ENCODE measurements at regions not wholly inside any gene's neighbourhood (a gene's known extent, or its start where the extent isn't known, plus 50 kb on each side); places are given as distances from the start of the nearest gene placed in this dataset.
"Not testable (repeated sequence)": the region's sequence is repeated elsewhere in the genome, so short reads cannot be mapped to it uniquely, and the experiment has no call there.

DNA sequence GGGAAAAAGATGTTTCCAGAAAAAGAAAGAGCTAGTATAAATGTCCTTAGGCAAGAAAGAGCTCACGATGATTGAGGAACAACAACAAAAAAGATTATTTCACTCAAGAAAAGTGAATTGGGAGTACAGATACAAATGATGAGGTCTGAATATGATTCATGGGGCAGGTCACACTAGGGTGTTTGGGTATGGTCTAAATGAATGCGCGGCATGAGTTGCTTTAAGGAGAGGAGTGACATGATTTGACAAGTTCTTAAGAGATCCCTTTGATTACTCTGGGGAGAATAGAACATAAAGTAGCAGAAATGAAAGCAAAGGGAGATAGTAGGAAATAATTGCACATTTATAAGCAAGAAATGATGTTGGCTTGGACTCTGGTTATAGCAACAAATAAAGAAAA, 85.9 kb upstream of the AGAP9 start:
- H3K27me3 ChIP-seq (ENCODE audit: control insufficient read depth, insufficient read depth, low read length); H3K36me3 ChIP-seq (ENCODE audit: insufficient read depth, low read length); H3K9me3 ChIP-seq (replicated peaks; ENCODE audit: low read length); H3K9ac ChIP-seq (ENCODE audit: low read depth, low read length); H3K4me2 ChIP-seq (ENCODE audit: low read length); H3K4me3 ChIP-seq (ENCODE audit: low read length); H3K4me1 ChIP-seq (ENCODE audit: control insufficient read depth, insufficient read depth, low read length): not testable (repeated sequence)

DNA sequence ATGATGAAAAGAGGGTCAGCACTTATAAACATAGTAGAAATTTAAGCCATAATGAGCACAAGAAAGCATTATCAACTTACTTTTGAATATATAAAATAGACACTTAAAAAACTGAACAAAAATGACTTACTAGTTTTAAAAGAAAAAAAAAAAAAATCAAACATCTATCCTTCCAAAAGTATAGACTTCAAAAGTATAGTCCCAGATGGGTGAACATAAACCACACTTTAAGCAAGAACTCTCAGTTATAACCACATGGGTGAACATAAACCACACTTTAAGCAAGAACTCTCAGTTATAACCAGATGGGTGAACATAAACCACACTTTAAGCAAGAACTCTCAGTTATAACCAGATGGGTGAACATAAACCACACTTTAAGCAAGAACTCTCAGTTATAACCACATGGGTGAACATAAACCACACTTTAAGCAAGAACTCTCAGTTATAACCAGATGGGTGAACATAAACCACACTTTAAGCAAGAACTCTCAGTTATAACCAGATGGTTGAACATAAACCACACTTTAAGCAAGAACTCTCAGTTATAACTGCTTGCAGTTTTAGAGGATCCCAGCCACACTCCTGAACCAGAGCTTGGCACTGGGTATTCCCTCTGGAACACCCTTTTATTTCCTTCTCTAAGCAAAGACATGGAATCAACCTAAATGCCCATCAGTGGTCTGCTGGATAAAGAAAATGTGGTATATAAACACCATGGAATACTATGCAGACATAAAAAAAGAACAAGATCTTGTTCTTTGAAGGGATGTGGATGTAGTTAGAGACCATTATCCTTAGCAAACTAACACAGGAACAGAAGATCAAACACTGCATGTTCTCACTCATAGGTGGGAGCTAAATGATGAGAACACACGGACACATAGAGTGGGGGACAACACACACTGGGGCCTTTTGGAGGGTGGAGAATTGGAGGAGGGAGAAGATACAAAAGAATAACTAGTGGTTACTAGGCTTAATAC, 82.6 kb upstream of the AGAP9 start:
- H3K4me2 ChIP-seq (ENCODE audit: low read length); H3K4me3 ChIP-seq (ENCODE audit: low read length); H3K36me3 ChIP-seq (ENCODE audit: insufficient read depth, low read length); H3K9ac ChIP-seq (ENCODE audit: low read depth, low read length); H3K9me3 ChIP-seq (replicated peaks; ENCODE audit: low read length); H3K4me1 ChIP-seq (ENCODE audit: control insufficient read depth, insufficient read depth, low read length); H3K27me3 ChIP-seq (ENCODE audit: control insufficient read depth, insufficient read depth, low read length): not testable (repeated sequence)

DNA sequence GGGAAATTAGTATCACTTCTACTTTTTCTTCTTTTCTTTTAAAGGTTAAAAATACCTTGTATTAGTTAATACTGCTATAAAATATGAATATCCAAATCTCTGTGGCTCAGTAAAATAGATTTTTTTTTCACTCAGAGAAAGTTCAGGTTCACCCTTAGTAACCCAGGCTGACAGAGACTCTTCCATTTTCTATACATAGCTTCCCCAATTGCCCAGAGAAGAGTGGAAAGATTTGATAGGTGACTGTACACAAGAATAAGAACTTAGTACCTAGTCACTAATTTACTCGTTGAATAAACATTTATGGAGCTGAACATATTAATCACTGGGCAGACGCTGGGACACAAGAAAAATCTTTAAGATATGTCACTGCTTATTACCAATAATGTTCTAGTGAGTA, 77.2 kb upstream of the AGAP9 start:
- not testable (repeated sequence) for H3K9ac ChIP-seq (ENCODE audit: low read depth, low read length); H3K4me2 ChIP-seq (ENCODE audit: low read length); H3K9me3 ChIP-seq (replicated peaks; ENCODE audit: low read length); H3K27me3 ChIP-seq (ENCODE audit: control insufficient read depth, insufficient read depth, low read length); H3K36me3 ChIP-seq (ENCODE audit: insufficient read depth, low read length); H3K4me3 ChIP-seq (ENCODE audit: low read length); H3K4me1 ChIP-seq (ENCODE audit: control insufficient read depth, insufficient read depth, low read length)

DNA sequence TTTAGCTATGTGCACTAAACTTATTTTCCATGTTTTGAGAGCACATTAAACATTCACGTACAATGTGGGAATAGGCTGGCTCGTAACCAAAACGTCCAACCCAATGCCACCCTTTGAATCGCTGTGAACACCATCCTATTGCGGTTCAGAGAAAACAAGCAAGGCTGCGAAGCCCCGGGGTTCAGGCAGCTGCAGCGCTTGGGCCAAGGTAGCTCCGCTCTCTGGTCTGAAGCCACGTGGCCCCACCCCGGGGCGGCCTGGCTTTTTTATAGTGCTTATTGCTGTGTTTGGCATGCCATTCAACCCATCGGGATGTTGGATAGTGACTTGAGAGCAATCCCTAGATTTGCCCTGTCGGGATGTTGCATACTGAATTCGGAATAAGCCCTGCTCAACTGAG, 76.7 kb upstream of the AGAP9 start:
- not testable (repeated sequence) for H3K9ac ChIP-seq (ENCODE audit: low read depth, low read length); H3K4me1 ChIP-seq (ENCODE audit: control insufficient read depth, insufficient read depth, low read length)

DNA sequence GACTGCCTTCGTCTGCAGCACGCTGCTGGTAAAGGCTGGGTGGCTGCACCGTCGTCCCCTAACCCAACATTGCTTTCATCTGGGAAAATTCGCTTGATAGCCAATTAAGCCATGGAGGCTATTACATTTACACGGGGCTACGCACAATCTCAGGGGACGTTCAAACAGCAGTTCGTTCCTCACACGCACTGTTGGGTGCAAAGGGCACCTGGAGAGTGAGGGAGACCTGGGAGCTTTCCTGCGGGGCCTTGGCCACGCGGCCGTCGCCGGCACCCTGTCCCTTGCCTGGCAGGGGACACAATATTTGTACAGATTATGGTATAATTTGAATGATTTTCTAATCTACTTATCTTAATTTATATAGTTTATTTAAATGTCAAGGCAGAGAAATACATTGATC, 76.2 kb upstream of the AGAP9 start:
- H3K4me1 ChIP-seq (ENCODE audit: control insufficient read depth, insufficient read depth, low read length); H3K4me2 ChIP-seq (ENCODE audit: low read length); H3K27me3 ChIP-seq (ENCODE audit: control insufficient read depth, insufficient read depth, low read length); H3K9me3 ChIP-seq (replicated peaks; ENCODE audit: low read length); H3K4me3 ChIP-seq (ENCODE audit: low read length); H3K36me3 ChIP-seq (ENCODE audit: insufficient read depth, low read length); H3K9ac ChIP-seq (ENCODE audit: low read depth, low read length): not testable (repeated sequence)

More for the DNA sequence above, 76.7 kb upstream of the AGAP9 start:
- H3K36me3 ChIP-seq (ENCODE audit: insufficient read depth, low read length); H3K4me3 ChIP-seq (ENCODE audit: low read length); H3K9me3 ChIP-seq (replicated peaks; ENCODE audit: low read length); H3K4me2 ChIP-seq (ENCODE audit: low read length); H3K27me3 ChIP-seq (ENCODE audit: control insufficient read depth, insufficient read depth, low read length): not testable (repeated sequence)

DNA sequence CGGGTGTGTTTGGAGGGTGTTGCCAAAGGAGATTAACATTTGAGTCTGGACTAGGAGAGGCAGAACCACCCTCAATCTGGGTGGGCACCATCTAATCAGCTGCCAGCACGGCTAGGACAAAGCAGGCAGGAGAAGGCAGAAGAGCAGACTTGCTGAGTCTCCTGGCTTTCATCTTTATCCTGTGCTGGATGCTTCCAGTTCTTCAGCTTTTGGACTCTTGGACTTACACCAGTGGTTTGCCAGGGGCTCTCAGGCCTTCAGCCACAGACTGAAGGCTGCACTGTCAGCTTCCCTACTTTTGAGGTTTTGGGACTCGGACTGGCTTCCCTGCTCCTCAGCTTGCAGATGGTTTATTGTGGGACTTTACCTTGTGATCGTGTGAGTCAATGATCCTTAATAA, 70.4 kb upstream of the AGAP9 start:
- not testable (repeated sequence) for H3K4me3 ChIP-seq (ENCODE audit: low read length); H3K9me3 ChIP-seq (replicated peaks; ENCODE audit: low read length); H3K27me3 ChIP-seq (ENCODE audit: control insufficient read depth, insufficient read depth, low read length); H3K36me3 ChIP-seq (ENCODE audit: insufficient read depth, low read length); H3K4me2 ChIP-seq (ENCODE audit: low read length); H3K9ac ChIP-seq (ENCODE audit: low read depth, low read length); H3K4me1 ChIP-seq (ENCODE audit: control insufficient read depth, insufficient read depth, low read length)

DNA sequence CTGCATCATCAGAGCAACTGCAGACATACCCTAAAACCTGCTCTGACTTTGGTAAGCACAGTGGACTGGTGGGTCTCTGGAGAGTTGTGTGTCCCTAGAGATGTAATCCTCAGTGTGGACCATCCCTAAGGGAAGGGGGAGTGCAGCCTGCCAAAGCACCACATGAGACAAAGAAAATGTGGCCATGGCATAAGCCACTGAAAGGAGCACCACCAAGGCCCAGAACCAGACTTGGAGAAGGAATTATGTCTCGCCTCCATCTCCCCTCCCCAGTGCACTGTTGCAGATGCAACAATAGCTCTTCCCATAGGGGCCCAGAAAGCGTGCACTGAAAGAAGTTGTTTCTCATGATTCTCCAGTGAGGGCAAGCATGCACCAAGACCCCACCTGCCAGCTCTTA, 69.7 kb upstream of the AGAP9 start:
- not testable (repeated sequence) for H3K9ac ChIP-seq (ENCODE audit: low read depth, low read length); H3K27me3 ChIP-seq (ENCODE audit: control insufficient read depth, insufficient read depth, low read length); H3K36me3 ChIP-seq (ENCODE audit: insufficient read depth, low read length); H3K4me3 ChIP-seq (ENCODE audit: low read length); H3K9me3 ChIP-seq (replicated peaks; ENCODE audit: low read length); H3K4me1 ChIP-seq (ENCODE audit: control insufficient read depth, insufficient read depth, low read length); H3K4me2 ChIP-seq (ENCODE audit: low read length)

DNA sequence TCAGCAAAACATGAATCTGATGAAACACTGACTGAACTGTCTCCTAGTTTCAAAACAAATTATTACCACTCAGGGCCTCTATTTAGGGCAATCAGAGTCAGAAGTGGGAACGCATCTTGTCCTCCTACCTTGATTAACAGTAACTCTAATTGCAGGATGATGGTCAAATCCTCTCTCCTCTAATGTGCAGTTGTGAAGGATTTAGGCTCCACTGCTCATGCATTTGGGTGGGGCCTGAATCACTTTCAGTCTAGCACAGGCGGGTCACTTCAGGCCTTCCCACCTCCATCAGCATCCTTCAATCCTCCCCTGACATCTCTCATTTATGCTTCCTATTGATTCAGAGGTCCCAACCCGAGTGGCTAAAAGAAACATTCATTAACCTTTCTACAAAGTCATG, 67.5 kb upstream of the AGAP9 start:
- H3K27me3 ChIP-seq (ENCODE audit: control insufficient read depth, insufficient read depth, low read length); H3K36me3 ChIP-seq (ENCODE audit: insufficient read depth, low read length); H3K9me3 ChIP-seq (replicated peaks; ENCODE audit: low read length); H3K9ac ChIP-seq (ENCODE audit: low read depth, low read length); H3K4me1 ChIP-seq (ENCODE audit: control insufficient read depth, insufficient read depth, low read length); H3K4me3 ChIP-seq (ENCODE audit: low read length); H3K4me2 ChIP-seq (ENCODE audit: low read length): not testable (repeated sequence)

DNA sequence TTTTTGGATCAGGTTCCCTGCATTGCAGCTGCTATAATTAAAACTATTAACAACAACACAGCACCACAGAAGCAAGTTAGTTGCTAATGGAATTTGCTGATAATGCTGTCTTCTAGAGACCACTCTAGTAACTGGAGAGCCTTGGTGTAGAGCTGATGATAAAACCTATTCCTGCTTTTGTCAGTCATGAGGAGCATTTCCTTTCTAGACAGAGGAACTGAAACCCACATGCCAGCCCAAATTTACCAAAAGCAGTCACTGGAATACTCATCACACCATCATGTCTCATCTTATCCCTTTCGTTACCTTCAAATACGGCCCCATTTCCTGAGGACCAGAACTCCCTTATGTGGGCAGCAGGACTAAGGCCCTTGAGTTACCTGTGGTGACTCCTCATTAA, 67.1 kb upstream of the AGAP9 start:
- not testable (repeated sequence) for H3K4me2 ChIP-seq (ENCODE audit: low read length); H3K4me3 ChIP-seq (ENCODE audit: low read length); H3K36me3 ChIP-seq (ENCODE audit: insufficient read depth, low read length); H3K27me3 ChIP-seq (ENCODE audit: control insufficient read depth, insufficient read depth, low read length); H3K4me1 ChIP-seq (ENCODE audit: control insufficient read depth, insufficient read depth, low read length); H3K9ac ChIP-seq (ENCODE audit: low read depth, low read length); H3K9me3 ChIP-seq (replicated peaks; ENCODE audit: low read length)

DNA sequence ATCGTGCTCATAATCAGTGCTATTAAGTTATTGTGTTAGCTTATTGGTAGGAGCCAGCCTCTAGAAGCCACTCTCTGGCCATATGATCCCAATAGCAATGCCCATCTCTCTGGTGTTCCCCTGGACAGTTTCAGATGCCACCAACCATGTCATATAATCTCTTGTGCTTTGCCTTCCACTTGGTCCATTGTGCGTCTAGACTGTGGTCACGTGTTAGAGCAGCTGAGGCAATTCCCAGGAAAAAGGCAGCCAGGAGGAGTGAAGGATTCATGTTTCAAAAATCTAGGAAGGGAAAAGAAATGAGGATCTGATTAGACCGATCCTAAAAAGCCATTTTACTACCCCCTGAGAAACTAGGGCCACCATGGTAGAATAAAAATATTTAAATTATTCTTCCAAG, 58.6 kb upstream of the AGAP9 start:
- not testable (repeated sequence) for H3K4me3 ChIP-seq (ENCODE audit: low read length); H3K4me1 ChIP-seq (ENCODE audit: control insufficient read depth, insufficient read depth, low read length); H3K36me3 ChIP-seq (ENCODE audit: insufficient read depth, low read length); H3K27me3 ChIP-seq (ENCODE audit: control insufficient read depth, insufficient read depth, low read length); H3K9me3 ChIP-seq (replicated peaks; ENCODE audit: low read length); H3K4me2 ChIP-seq (ENCODE audit: low read length); H3K9ac ChIP-seq (ENCODE audit: low read depth, low read length)

DNA sequence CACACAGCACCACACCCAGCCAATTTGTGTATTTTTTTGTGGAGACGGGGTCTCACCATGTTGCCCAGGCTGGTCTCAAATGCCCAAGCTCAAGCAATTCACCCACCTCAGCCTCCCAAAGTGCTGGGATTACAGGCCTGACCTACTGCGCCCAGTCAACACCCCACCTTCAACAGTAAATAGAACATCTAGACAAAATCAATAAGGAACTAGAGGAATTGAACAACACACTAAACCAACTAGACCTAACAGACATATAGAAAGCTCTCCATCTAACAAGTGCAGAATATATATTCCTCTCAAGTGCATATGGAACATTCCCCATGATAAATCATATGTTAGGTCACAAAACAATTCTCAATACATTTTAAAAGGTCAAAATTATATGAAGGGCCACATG, 56.6 kb upstream of the AGAP9 start:
- H3K4me2 ChIP-seq (ENCODE audit: low read length); H3K9me3 ChIP-seq (replicated peaks; ENCODE audit: low read length); H3K27me3 ChIP-seq (ENCODE audit: control insufficient read depth, insufficient read depth, low read length); H3K4me1 ChIP-seq (ENCODE audit: control insufficient read depth, insufficient read depth, low read length); H3K36me3 ChIP-seq (ENCODE audit: insufficient read depth, low read length); H3K9ac ChIP-seq (ENCODE audit: low read depth, low read length); H3K4me3 ChIP-seq (ENCODE audit: low read length): not testable (repeated sequence)

DNA sequence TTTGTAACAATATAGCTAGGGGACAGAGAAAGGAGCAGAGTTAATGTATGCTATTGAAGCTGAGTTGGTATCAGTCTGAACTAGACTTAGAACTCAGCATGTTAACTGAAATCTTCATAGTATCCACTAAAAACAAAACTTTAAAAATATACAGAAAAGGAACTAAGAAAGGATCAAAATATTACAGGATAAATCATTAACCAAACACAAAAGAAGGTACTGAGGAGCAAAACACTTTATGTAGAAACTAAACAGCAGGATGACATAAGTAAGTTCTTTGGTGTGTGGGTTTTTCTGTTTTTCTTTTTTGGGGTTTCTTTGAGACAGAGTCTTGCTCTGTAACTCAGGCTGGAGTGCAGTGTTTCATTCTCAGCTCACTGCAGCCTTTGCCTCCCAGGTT, 55.1 kb upstream of the AGAP9 start:
- H3K27me3 ChIP-seq (ENCODE audit: control insufficient read depth, insufficient read depth, low read length); H3K4me3 ChIP-seq (ENCODE audit: low read length); H3K9ac ChIP-seq (ENCODE audit: low read depth, low read length); H3K9me3 ChIP-seq (replicated peaks; ENCODE audit: low read length); H3K4me2 ChIP-seq (ENCODE audit: low read length); H3K4me1 ChIP-seq (ENCODE audit: control insufficient read depth, insufficient read depth, low read length); H3K36me3 ChIP-seq (ENCODE audit: insufficient read depth, low read length): not testable (repeated sequence)

Data from skeletal muscle satellite cell (primary cell).